ENCODE measurements at regions not wholly inside any gene's neighbourhood (a gene's known extent, or its start where the extent isn't known, plus 50 kb on each side); places are given as distances from the start of the nearest gene placed in this dataset.
"Not testable (repeated sequence)": the region's sequence is repeated elsewhere in the genome, so short reads cannot be mapped to it uniquely, and the experiment has no call there.

DNA sequence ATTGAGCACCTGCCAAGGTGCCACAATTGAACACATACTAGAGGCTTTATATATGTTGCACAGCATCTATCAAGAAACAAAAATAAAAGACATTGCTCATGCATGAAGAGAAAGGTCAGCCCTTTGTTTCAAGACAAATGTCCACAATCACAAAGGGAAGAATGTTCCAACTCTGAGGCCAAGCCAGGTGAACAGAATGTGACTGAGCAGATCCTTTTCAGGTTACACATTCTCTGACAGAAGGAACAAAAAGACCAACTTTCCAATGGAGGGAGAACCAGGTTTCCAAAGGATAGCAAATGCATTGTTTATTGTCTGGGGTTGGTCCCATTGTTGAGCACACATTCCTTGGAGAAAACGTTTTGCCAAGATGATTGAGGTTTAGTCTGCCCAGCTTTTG lies 50.2 kb upstream of the FAM174B start:
- no peak overlapping the region for H3K4me3 ChIP-seq (ENCODE audit: low read depth, low read length)

DNA sequence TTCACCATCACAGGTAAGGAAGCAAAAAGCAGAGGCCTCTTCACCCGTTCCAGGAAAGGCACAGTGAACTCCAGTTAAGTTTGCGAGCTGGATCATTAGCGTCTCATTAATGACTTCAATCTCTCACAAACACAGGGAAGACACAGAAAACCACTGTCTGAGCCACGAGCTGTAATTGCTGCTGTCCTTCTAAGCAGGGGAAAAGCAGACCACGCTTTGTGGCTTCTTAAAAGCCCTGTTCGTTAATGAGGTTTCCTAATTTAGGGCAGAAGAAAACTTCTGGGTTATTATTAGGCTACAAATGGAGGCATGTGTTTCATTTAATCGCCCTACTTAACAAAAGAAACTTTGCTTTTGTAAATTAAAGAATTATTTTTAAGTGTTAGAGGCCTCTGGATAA lies 50.6 kb upstream of the FAM174B start:
- no peak overlapping the region for H3K4me3 ChIP-seq (ENCODE audit: low read depth, low read length)

DNA sequence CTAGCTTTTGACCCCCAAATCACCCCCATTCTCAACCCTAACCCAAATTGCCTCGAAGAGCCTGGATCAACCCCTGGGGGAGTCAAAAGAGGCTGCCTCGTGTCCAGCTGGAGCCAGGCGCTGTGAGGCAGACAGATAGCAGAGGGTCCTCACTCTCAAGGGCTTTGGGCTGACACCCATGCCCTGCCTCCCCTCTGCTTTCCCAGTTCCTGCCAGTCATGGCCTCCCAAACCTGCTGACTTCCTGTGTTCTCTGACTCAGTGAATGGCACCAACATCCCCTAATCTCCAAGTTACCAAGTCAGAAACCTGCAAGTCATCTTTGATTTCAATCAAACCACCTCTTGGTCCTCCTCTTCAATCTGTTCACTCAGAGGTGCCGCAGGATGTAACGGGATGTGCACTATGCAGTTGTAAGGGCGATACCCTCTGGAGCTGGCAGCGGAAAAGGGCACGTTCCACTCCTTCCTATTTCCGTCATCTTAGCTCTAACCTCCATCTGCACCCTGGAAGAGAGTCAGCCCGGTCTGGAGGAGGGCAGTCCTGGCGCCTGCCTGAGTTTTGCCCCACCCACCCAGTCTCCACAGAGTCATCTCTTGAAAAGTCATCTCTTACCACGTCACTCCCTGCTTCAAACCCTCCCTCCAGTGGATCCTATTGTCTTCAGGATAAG lies 52.4 kb upstream of the FAM174B start:
- H3K4me3 ChIP-seq (ENCODE audit: low read depth, low read length): no peak overlapping the region

DNA sequence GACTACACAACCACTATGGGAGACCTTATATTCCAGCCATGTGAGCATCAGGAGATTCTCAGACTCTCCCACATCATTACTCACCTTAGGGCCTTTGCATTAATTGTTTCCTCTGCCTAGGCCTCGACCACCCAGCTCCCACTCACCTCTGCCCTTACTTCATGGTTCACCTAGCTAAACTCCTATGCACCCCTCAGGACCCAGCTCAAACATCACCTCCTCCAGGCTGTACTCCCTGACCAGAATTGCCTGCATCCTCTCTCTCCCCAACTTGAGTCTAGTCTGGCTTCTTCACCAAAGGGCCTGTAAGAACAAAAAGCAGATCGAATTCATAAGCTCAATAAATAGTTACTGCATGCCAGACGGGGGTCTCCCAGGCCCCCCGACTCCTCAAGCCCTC lies 53.1 kb upstream of the FAM174B start:
- H3K4me3 ChIP-seq (ENCODE audit: low read depth, low read length): no peak overlapping the region

DNA sequence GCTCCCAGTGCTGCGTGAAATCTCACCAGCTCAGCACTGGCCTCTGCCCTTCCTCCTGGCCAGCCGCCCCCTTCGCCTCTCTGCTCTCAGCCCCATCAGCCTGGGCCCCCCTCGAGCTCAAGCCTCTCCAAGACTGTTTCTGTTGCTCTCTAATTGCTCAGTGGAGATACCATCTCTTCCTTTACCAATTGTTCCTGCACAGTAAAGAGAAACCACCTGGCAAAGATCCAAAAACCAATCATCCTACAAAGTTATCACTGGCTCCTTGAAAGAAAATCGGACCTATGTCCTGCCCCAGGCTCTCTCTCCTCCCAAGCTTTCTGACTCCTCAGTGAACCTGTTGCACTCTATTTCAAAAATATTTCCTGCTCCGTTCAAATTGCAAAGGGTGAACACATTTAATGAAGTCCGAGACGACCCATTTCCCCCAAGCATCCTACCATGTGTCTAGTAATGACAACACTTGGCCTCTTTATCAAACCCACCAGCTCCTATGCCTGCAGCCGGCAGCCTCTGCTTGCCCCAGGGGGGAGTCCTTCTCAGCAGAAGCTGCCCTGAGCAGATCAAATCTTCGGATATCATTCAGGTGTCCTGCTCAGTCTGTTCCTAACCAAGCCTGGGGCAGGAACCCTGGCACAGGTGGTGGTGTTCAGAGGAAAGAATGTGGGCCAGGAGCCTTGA lies 53.7 kb upstream of the FAM174B start:
- H3K4me3 ChIP-seq (ENCODE audit: low read depth, low read length): no peak overlapping the region

DNA sequence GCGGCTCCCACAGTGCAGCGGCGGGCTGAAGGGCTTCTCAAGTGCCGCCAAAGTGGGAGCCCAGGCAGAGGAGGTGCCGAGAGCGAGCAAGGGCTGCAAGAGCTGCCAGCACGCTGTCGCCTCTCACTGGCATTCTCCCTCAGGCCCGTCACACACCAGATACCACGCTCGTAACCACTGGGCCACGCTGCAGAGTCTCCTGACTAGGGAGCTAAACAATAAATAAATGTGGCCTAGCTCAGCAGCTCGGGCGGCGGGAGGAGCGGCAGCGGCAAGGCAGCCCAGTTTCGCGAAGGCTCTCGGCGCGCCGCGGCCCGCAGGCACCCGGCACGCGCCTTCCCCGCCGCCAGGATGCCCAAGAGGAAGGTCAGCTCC lies 55.9 kb upstream of the FAM174B start:
- H3K4me3 ChIP-seq (ENCODE audit: low read depth, low read length): no peak overlapping the region

DNA sequence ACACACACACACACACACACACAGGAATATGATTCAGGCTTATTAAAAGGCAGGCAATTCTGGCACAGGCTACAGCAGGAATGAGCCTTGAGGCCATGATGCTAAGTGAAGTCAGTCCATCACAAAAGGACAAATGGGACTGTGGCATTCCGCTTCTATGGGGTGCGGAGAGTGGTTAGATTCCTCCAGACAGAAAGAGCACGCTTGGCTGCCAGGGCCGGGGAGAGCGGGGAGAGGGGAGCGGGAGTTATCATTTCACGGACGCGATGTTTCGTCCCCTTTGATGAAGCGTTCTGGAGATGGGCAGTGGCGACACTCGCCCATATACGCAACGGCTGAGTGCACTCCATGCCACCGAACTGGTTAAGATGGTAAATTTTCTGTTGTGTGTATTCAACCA lies 58.5 kb upstream of the FAM174B start:
- H3K4me3 ChIP-seq (ENCODE audit: low read depth, low read length): peak overlapping the region; percentile 38

DNA sequence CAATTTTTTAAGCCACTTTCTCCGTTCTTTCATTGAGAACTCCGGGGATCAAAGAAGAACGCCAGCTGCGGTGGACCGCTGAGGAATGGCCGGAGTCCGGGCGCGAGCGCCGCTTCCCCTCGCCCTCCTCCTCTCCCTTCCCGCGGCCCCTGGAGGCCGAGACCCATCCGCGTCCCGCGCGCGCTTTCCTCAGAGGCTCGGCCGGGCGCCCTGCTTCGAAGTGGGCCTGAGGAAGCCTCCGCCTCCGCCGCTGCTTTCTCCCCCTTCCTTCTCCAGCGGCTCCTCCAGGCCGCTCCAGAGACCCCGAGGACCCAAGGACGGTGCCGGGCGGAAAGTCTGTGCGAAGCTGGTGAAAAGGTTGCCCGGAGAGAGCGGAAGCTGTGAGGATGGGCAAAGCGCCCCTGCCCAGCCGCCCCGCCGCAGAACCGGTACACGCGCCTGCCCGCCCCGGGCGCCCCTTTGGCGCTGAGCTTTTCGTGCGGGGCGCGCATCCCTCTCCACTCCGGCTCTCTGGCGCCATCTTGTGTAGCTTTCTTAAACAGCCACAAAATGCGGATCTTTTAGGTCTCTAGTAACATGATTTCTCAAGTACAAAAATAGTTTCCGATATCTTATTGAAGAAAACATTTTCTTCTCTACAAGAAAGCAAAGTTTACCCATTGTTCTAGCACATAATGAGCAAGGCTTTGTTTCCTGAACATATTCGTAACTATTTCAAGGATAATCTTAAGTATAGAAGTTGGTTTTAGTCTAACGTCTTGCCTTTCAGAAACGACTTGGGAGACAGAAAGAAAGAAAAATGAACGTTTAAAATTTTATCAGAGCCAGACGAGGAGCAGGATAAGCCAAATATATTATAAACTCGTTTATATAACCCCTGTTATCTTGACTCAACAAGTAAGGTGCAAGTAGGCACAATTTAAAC lies 59.2 kb upstream of the FAM174B start:
- peak overlapping the region; percentile 38 for H3K4me3 ChIP-seq (ENCODE audit: low read depth, low read length)

DNA sequence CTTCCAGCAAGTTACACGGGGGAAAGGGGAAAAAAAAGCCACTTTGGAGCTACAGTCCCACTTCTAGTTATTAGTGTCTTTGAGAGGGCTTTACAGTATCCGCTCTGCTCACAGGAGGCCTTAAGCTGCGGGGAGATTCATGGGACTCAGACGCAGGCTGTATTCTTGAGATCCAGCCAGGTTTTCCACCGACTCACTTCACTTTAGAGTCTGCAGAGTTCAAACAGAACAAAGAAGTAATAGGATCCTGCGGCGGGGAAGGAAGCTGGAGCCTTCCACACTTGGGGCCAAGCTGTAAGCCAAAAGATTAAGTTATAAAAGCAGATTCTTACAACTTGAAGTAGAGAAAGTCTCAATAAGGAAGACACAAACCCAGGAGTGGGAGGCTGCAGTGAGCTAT lies 60.2 kb upstream of the FAM174B start:
- H3K4me3 ChIP-seq (ENCODE audit: low read depth, low read length): no peak overlapping the region

DNA sequence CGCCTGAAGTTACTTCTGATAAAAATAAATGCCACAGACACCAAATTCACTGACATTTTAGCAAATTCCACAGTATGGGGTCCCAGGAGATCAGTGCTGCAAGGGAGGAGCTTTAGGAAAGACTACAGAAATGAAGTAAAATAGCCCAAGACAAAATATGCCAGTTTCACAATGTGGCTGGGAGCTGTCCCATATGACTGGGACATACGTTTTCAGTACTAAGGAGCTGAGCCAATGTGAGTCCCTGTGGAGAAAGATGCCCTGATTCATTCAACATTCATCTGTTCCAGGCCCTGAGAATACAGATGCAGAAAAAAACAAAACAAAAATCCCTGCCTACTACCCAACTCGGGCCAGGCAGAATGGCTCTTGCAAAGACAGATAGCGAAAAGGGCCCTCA lies 63.4 kb upstream of the FAM174B start:
- no peak overlapping the region for H3K4me3 ChIP-seq (ENCODE audit: low read depth, low read length)

DNA sequence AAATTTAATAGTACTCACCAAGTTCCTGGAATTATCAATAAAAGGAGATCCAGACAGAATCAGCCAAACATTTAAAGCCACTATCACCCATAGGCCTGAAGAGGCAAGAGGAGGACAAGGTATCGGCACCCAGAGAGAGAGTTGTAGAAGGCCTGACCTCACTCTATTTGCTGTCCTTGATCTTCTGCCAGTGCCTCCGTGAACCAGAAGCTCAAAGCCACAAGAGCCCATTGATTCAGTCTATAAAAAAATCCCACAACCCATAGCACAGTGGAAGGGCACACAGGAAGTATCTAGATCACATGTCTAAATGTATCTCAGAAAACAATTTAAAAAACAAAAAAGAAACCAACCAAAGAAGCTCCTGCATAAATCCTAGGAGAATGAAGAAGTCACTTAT lies 68.6 kb upstream of the FAM174B start:
- no peak overlapping the region for H3K4me3 ChIP-seq (ENCODE audit: low read depth, low read length)

DNA sequence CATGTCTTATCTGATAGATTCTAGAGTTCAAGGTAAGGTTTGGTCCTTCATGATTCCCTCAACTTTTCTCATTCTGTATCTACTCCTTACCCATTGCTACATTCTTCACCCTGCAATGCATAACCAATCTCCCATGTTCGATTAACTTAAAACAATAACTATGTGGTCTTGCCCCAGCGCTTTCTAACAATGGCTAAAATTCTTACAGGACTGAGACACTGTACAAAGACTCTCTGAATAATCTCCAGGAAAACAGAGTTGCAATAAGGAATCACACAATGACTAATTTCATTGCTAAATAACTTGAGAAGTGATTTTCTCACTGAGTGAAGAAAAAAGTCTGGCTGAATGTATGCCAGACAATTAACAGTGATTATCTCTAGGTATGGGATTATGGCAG lies 69.6 kb upstream of the FAM174B start:
- no peak overlapping the region for H3K4me3 ChIP-seq (ENCODE audit: low read depth, low read length)

DNA sequence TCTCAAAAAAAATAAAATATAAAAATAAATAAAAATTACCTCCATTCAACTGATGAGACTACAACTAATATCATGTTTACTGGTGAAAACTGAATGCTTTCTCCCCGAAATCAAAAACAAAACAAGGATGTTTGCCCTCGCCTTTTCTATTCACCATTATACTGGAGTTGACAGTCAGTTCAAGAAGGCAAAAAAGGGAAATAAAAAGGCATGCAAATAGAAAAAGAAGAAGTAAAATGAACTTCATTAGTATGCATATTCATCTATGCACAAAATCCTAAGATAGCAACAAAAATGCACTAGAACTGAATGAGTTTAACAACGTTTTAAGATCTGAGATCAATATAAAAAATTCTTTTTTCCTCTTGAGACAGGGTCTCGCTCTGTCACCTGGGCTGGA lies 72.7 kb upstream of the FAM174B start:
- H3K4me3 ChIP-seq (ENCODE audit: low read depth, low read length): no peak overlapping the region

DNA sequence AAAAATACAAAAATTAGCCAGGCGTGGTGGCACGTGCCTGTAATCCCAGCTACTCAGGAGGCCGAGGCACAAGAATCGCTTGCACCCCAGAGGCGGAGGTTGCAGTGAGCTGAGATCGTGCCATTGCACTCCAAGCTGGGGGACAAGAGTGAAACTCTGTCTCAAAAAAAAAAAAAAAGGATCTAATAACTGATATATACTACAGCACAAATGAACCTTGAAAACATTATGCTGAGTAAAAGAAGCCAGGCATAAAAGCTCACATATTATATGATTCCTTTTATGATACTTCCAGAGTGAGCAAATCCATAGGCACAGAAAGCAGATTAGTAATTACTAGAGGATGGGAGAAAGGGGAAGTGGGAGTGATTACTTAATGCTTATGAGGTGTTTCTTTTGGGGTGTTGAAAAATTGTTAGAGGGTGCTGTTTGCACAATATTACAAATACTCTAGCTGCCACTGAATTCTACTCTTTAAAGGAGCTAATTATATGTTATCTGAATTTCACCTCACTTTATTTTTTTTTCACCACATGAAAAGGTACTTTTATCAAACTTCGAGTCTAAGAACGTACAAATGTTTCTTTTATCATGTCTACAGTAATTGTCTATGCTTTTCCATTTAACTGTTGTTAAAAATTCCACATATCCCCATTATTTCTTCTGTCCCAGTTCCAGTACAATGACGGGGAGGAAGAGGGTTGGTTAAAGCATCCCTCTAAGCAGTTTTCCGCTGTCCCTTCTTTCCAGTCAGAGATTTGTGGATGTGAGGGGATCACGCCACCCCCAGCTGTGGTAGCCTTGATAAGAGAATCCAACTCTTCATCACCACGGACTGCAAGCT lies 77.7 kb upstream of the FAM174B start:
- no peak overlapping the region for H3K4me3 ChIP-seq (ENCODE audit: low read depth, low read length)

DNA sequence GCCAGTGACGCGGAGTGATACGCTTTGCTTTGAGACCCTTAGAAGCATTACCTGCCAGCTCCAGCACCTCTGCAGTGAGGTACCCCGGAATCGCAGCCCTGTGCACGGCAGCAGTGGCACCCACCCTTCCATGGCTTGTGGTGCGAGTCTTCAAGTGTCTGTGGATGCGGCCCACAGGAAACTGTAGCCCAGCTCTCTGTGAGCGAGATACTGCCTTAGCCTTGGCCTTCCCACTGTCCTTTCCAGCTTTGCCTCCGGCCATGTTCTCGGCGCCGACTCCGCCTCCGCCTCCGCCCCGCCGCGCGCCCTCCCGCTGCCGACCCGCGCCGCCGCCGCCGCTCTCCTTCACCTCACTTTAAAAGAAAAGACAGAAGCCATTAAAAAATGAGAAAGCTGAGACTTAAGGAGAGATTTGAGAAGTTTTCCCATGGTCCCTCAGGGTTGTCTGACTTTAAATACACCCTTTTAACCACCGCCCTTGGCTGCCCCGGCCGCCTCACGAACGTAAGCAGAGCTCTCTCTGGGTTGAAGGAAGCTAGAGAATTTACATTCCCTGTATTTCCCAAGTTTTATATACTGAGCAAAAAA lies 78.5 kb upstream of the FAM174B start:
- H3K4me3 ChIP-seq (ENCODE audit: low read depth, low read length): peak overlapping the region; percentile 39

DNA sequence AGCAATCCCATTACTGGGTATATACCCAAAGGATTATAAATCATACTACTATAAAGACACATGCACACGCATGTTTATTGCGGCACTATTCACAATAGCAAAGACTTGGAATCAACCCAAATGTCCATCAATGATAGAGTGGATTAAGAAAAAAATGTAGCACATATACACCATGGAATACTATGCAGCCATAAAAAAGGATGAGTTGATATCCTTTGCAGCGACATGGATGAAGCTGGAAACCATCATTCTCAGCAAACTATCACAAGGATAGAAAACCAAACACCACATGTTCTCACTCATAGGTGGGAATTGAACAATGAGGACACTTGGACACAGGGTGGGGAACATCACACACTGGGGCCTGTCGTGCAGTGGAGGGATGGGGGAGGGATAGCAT lies 83.7 kb upstream of the FAM174B start:
- H3K4me3 ChIP-seq (ENCODE audit: low read depth, low read length): not testable (repeated sequence)

DNA sequence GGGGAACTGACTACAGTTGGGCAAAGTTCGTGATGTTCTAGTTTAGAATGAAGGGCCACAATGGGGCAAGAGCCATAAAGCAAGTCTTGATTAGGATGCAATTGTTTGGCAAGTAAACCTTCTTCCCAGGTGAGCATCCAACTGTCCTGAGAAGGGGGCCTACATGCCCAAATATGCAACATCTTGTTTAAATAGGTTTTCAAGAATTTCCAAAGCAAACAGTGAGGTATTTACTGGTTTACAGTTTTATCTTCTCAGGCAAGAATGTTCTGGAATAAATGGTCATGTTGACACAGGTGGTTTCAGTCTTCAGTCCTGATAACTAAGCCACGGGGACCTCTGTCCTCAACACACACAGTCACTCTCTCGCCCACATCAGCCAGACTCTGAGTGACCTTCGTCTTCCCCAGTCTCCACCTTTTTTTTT lies 90.3 kb upstream of the FAM174B start:
- H3K4me3 ChIP-seq (ENCODE audit: low read depth, low read length): no peak overlapping the region

DNA sequence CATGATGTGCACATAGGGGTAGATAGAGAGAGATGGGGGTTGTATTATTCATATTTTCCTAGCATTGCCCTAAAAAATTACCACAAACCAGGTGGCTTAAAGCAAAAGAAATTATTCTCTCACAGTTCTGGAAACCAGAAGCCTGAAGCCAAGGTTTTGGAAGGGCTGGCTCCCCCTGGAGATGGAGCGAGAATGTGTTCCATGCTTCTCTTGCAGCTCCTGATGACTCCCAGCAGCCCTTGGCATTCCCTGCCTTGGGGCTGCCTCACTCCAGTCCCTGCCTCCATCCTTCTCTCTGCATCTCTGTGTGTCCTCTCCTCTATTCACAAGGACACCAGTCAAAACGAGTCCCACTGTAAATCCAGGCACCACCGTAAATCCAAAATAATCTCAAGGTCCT lies 91.5 kb upstream of the FAM174B start:
- no peak overlapping the region for H3K4me3 ChIP-seq (ENCODE audit: low read depth, low read length)

DNA sequence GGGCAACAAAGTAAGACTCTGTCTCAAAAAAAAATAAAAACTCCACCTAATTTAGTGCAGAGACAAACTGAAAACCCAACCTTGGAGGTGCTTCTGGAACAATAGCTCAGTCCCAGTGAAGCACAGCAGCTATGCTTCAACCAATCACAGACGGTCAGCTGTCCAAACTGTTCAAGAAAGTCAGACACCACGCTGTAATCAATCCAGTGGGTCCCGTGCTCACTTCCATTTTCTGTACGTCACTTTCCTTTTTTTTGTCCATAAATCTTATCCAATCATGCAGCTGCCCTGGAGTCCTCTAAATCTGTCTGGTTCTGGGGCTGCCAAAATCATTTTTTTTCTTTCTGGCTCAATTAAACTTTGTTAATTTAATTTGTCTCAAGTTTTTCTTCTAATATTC lies 93.6 kb upstream of the FAM174B start:
- H3K4me3 ChIP-seq (ENCODE audit: low read depth, low read length): no peak overlapping the region

DNA sequence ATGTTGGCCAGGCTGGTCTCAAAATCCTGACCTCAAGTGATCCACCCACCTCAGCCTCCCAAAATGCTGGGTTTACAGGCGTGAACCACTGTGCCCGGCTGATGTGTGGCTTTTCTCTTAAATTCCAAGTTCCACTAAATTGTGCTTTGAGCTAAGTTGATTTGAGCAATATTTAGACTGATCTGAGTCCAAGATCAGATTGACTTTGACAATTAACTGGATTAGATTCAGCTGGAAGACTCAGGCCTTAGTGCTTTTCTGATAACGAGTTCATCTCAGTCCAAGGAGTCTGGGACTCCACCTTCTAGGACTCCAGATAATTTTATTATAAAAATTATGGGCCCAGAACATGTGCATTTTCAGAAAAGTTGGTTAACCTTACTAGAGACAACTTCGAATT lies 94.4 kb upstream of the FAM174B start:
- no peak overlapping the region for H3K4me3 ChIP-seq (ENCODE audit: low read depth, low read length)

DNA sequence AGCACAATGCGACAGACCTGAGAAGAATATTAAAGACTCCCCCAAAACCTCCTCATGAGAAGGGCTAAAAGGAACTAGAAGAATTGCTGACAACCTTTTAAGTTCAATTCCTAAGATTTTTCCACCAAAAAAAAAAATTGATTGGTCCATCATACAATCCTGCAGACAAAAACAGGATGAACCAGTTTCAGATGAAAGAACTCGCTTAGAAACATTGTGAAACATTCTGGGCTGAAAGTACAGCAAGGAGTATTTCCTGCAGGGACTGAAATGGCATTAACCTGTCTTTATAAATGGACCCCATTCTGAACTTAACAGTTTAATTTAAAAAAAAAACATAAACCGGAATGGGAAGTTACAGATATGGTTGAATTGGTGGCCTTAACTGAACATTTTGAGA lies 96.0 kb upstream of the FAM174B start:
- H3K4me3 ChIP-seq (ENCODE audit: low read depth, low read length): no peak overlapping the region
